Neural progenitor cell (in vitro differentiated cells): ENCODE measurements at regions not wholly inside any gene's neighbourhood (a gene's known extent, or its start where the extent isn't known, plus 50 kb on each side); places are given as distances from the start of the nearest gene placed in this dataset.

Source experiments
- EZH2 ChIP-seq: fragments of 200-600 bp; sonication (generic); IDR thresholded peaks from 2 replicates; pipeline ENCODE4 v1.6.1; 2017; ENCODE audit warnings: antibody characterized with exemption, mild to moderate bottlenecking, moderate library complexity
- EZH2phosphoT487 ChIP-seq: fragments of 200-600 bp; sonication (generic); IDR thresholded peaks from 2 replicates; pipeline ENCODE4 v1.6.1; 2017; ENCODE audit warnings: antibody characterized with exemption
- TF ChIP-seq, protein P1 (sequence below): fragments of 200-600 bp; sonication (generic); IDR thresholded peaks from 2 replicates; pipeline ENCODE4 v1.5.1; 2017; ENCODE audit warnings: antibody characterized with exemption, mild to moderate bottlenecking

DNA sequence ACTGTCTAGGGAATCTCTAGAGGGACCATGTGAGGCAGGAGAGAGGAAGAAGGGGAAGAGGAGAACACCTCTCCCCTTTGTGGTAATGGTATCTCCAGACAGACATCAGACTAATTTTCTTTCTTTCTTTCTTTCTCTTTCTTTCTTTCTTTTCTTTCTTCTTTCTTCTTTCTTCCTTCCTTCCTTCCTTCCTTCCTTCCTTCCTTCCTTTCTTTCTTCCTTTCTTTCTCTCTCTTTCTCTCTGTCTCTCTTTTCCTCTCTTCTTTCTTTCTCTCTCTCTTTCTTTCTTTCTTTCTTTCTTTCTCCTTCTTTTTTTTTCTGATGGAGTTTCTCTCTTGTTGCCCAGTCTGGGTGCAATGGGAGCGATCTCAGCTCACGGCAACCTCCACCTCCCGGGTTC, 73.2 kb upstream of the PAX2 start:
- TF ChIP-seq, protein P1, sequence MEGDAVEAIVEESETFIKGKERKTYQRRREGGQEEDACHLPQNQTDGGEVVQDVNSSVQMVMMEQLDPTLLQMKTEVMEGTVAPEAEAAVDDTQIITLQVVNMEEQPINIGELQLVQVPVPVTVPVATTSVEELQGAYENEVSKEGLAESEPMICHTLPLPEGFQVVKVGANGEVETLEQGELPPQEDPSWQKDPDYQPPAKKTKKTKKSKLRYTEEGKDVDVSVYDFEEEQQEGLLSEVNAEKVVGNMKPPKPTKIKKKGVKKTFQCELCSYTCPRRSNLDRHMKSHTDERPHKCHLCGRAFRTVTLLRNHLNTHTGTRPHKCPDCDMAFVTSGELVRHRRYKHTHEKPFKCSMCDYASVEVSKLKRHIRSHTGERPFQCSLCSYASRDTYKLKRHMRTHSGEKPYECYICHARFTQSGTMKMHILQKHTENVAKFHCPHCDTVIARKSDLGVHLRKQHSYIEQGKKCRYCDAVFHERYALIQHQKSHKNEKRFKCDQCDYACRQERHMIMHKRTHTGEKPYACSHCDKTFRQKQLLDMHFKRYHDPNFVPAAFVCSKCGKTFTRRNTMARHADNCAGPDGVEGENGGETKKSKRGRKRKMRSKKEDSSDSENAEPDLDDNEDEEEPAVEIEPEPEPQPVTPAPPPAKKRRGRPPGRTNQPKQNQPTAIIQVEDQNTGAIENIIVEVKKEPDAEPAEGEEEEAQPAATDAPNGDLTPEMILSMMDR: no peak
- TF ChIP-seq EZH2phosphoT487: no peak
- no peak for TF ChIP-seq EZH2
